Fibroblast of lung (primary cell): ENCODE measurements at regions not wholly inside any gene's neighbourhood (a gene's known extent, or its start where the extent isn't known, plus 50 kb on each side); places are given as distances from the start of the nearest gene placed in this dataset.
A peak's percentile ranks its signal among the peaks of the same experiment; 100 is the strongest.

Experiments used
- DNase-seq, 2 donors: peaks; one replicate each; pipeline versions ENCODE4 v3.0.0 to v3.0.0-alpha.2; 2010; ENCODE audit warnings: low read depth in 2 of 2
- H2AFZ ChIP-seq: 2 replicates; pipeline ENCODE4 v1.5.1; 2012; ENCODE audit warnings: low read length, control low read depth, inconsistent platforms
- H3K27ac ChIP-seq: 2 replicates; pipeline ENCODE4 v1.5.1; 2011; ENCODE audit warnings: low read length, control low read depth; ENCODE audit not compliant: insufficient read depth
- H3K27me3 ChIP-seq: 2 replicates; pipeline ENCODE4 v1.5.1; 2011; ENCODE audit warnings: mild to moderate bottlenecking, low read length; ENCODE audit not compliant: control insufficient read depth, insufficient read depth
- H3K36me3 ChIP-seq: 2 replicates; pipeline ENCODE4 v1.5.1; 2011; ENCODE audit warnings: low read length; ENCODE audit not compliant: control insufficient read depth, insufficient read depth
- H3K4me1 ChIP-seq: 2 replicates; pipeline ENCODE4 v1.5.1; 2011; ENCODE audit warnings: low read length; ENCODE audit not compliant: control insufficient read depth, insufficient read depth; ENCODE audit errors: extremely low read depth
- H3K4me2 ChIP-seq: 2 replicates; pipeline ENCODE4 v1.5.1; 2011; ENCODE audit warnings: low read length, control low read depth; ENCODE audit not compliant: insufficient read depth; ENCODE audit errors: extremely low read depth
- H3K4me3 ChIP-seq, 4 experiments: fragments of 200-600 bp in 1 of 4; sonication (generic) in 1 of 4; replicated peaks in 1 of 4; 2 replicates each; pipeline ENCODE4 v1.5.1; 2011 to 2016; ENCODE audit warnings: low read length in 4 of 4, low read depth in 3 of 4, mild to moderate bottlenecking in 3 of 4, control low read depth in 2 of 4, inconsistent platforms in 1 of 4, mixed read lengths in 1 of 4; ENCODE audit not compliant: insufficient read depth in 1 of 4; ENCODE audit errors: control extremely low read depth in 1 of 4
- H3K79me2 ChIP-seq: 2 replicates; pipeline ENCODE4 v1.5.1; 2012; ENCODE audit warnings: mild to moderate bottlenecking, low read length, inconsistent platforms; ENCODE audit not compliant: control insufficient read depth, insufficient read depth
- H3K9ac ChIP-seq: 2 replicates; pipeline ENCODE4 v1.5.1; 2011; ENCODE audit warnings: mild to moderate bottlenecking, low read length, control low read depth; ENCODE audit not compliant: insufficient read depth
- H3K9me3 ChIP-seq: 2 replicates; pipeline ENCODE4 v1.5.1; 2012; ENCODE audit warnings: low read depth, low read length; ENCODE audit not compliant: control insufficient read depth, insufficient read depth
- H4K20me1 ChIP-seq: 2 replicates; pipeline ENCODE4 v1.5.1; 2011; ENCODE audit warnings: low read length; ENCODE audit not compliant: control insufficient read depth, insufficient read depth; ENCODE audit errors: extremely low read depth
- EZH2 ChIP-seq: IDR thresholded peaks from 2 replicates; pipeline ENCODE4 v1.5.1; 2012; ENCODE audit warnings: low read length, control low read depth, mild to moderate bottlenecking; ENCODE audit errors: missing control alignments
- TF ChIP-seq, protein P1 (sequence below), 2 donors: IDR thresholded peaks in 1 of 2; conservative IDR thresholded peaks in 1 of 2; 1 replicate in 1 of 2; 2 replicates in 1 of 2; pipeline ENCODE4 v1.5.1; 2011 to 2012; ENCODE audit warnings: low read length in 2 of 2, control low read depth in 1 of 2, inconsistent platforms in 1 of 2, low read depth in 1 of 2, mild to moderate bottlenecking in 1 of 2

DNA sequence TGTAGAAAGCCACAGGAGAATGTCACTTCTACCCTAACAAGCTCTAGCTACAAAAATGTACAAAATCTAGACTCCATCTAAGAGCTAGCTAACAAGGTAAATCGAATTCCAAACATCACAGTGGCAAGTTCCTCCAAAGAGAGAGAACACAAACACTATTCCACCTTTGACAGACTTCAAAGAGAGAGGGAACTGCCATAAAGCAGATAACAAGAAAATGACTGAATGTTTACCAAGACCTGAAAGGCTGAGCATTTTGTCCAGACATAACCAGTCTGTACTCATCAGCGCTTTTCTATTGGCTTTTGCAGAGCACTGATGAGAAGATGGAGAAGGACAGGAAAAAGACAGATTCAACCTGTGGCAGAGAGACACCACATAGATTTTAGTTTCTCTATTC, 1419.6 kb upstream of the ALCAM start:
- no peak overlapping the region for H3K4me3 ChIP-seq
- H3K27ac ChIP-seq, result no peak overlapping the region
- TF ChIP-seq, protein P1, sequence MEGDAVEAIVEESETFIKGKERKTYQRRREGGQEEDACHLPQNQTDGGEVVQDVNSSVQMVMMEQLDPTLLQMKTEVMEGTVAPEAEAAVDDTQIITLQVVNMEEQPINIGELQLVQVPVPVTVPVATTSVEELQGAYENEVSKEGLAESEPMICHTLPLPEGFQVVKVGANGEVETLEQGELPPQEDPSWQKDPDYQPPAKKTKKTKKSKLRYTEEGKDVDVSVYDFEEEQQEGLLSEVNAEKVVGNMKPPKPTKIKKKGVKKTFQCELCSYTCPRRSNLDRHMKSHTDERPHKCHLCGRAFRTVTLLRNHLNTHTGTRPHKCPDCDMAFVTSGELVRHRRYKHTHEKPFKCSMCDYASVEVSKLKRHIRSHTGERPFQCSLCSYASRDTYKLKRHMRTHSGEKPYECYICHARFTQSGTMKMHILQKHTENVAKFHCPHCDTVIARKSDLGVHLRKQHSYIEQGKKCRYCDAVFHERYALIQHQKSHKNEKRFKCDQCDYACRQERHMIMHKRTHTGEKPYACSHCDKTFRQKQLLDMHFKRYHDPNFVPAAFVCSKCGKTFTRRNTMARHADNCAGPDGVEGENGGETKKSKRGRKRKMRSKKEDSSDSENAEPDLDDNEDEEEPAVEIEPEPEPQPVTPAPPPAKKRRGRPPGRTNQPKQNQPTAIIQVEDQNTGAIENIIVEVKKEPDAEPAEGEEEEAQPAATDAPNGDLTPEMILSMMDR (conservative IDR thresholded peaks at IDR 0.05 in 1 of 2, IDR thresholded peaks at IDR 0.05 in 1 of 2; ENCODE audit: low read depth in 1 of 2, low read length in 2 of 2), result no peak
- TF ChIP-seq EZH2, result no peak
- no peak for DNase-seq
- H3K79me2 ChIP-seq, result no peaks in the 10 kb centered on the region
- H3K4me2 ChIP-seq, result no peak overlapping the region
- H3K27me3 ChIP-seq, result no peaks in the 10 kb centered on the region
- no peaks in the 10 kb centered on the region for H3K9me3 ChIP-seq
- no peak overlapping the region for H3K9ac ChIP-seq
- no peaks in the 10 kb centered on the region for H3K4me1 ChIP-seq
- H2AFZ ChIP-seq, result no peak overlapping the region
- no peaks in the 10 kb centered on the region for H4K20me1 ChIP-seq
- H3K36me3 ChIP-seq, result no peaks in the 10 kb centered on the region

DNA sequence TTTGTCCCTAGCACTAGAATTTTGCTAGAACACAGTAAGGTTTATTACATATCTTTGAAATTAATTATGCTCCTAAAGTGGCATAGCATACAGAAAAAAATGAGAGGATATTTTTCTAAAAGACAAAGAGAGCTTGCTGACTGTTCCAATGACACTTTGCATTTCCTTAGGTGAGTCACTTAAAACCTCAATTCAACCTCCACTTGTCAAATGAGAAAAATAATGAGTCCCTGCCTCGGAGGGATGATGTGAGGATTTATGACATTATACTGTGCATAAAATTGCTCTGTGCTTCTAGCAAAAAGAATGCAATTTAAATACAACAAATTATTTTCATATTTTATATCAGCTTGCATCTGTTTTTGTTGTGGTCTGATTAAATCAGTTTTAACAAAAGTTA, 1417.0 kb upstream of the ALCAM start:
- no peak overlapping the region for H3K27ac ChIP-seq
- H3K4me3 ChIP-seq, result no peak overlapping the region
- H3K36me3 ChIP-seq, result no peaks in the 10 kb centered on the region
- no peak overlapping the region for H2AFZ ChIP-seq
- no peak overlapping the region for H3K4me2 ChIP-seq
- peak in 1 of 2 donors; percentile 7 for DNase-seq
- no peak for TF ChIP-seq EZH2
- TF ChIP-seq, protein P1 (conservative IDR thresholded peaks at IDR 0.05 in 1 of 2, IDR thresholded peaks at IDR 0.05 in 1 of 2; ENCODE audit: low read depth in 1 of 2, low read length in 2 of 2), result no peak
- H3K79me2 ChIP-seq, result no peaks in the 10 kb centered on the region
- H3K27me3 ChIP-seq, result no peaks in the 10 kb centered on the region
- no peak overlapping the region for H3K9ac ChIP-seq
- H3K4me1 ChIP-seq, result no peaks in the 10 kb centered on the region
- H4K20me1 ChIP-seq, result no peaks in the 10 kb centered on the region
- H3K9me3 ChIP-seq, result no peaks in the 10 kb centered on the region

DNA sequence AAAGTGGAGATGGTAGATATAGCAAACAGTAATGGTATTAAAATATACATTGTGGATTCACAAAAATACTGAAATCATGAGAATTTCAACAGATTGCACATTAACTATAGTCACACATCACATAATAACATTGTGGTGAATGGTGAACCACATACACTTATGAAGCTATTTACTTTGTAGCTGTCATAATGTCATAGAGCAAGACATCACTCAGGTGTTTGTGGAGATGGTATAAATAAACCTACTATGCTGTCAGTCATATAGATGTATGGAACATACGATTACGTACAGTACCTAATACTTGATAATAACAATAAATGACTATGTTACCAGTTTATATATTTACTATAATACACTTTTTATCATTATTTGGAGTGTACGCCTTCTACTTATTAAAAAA, 1416.0 kb upstream of the ALCAM start:
- Histone ChIP-seq H3K27ac (no peak overlapping the region), H3K4me1 (no peaks in the 10 kb centered on the region), H2AFZ (no peak overlapping the region), H3K4me2 (no peak overlapping the region), H4K20me1 (no peaks in the 10 kb centered on the region), H3K9me3 (no peaks in the 10 kb centered on the region), H3K79me2 (no peaks in the 10 kb centered on the region), H3K4me3 (no peak overlapping the region), H3K9ac (no peak overlapping the region), H3K27me3 (no peaks in the 10 kb centered on the region), H3K36me3 (no peaks in the 10 kb centered on the region)
- DNase-seq, result no peak
- TF ChIP-seq, protein P1 (conservative IDR thresholded peaks at IDR 0.05 in 1 of 2, IDR thresholded peaks at IDR 0.05 in 1 of 2; ENCODE audit: low read depth in 1 of 2, low read length in 2 of 2), result no peak
- no peak for TF ChIP-seq EZH2
